HCT116 (cell line): ENCODE measurements at regions not wholly inside any gene's neighbourhood (a gene's known extent, or its start where the extent isn't known, plus 50 kb on each side); places are given as distances from the start of the nearest gene placed in this dataset.

Source experiments
- ATAC-seq: fragments of 200-7000 bp; cut with Tn5 transposase; 2 replicates; pipeline ENCODE4 v1.9.1; 2020; ENCODE audit warnings: mild to moderate bottlenecking, moderate library complexity
- BruUV-seq: library from RNA; stranded (reverse); fragments of 400-500 nt; replicated peaks from 2 replicates; lab custom pipeline; 2021; lab: Mats Ljungman, UMichigan
- CTCF ChIA-PET: fragments of 300-600 bp; sonication (Branson Sonifier 250); formaldehyde crosslinking; loops from one replicate; lab custom pipeline; 2021; ENCODE audit warnings: antibody characterized with exemption; lab: Charles Lee
- POLR2A ChIA-PET: fragments of 300-600, 350-600 bp; sonication (Branson Sonifier 250); formaldehyde crosslinking; loops from one replicate; lab custom pipeline; 2021; ENCODE audit warnings: antibody characterized with exemption; lab: Charles Lee
- RAD21 ChIA-PET, 2 experiments: fragments of 300-600 bp; sonication (Branson Sonifier 250); formaldehyde crosslinking; loops; one replicate each; lab custom pipeline; 2023; ENCODE audit warnings: low total read pairs in 2 of 2; ENCODE audit not compliant: uncharacterized antibody in 2 of 2, unreplicated experiment in 2 of 2, low non-redundant PET in 1 of 2; lab: Charles Lee
- DNase-seq: peaks from one replicate; pipeline ENCODE4 v3.0.0-alpha.2; 2010; ENCODE audit warnings: low read depth, low spot score
- H2AFZ ChIP-seq: fragments of 200-600 bp; shearing (Covaris generic), sonication (generic); 2 replicates; pipeline ENCODE4 v1.6.1; 2017; ENCODE audit warnings: low read depth, mixed run types, mixed read lengths, antibody characterized with exemption, low read length; ENCODE audit not compliant: poor library complexity, severe bottlenecking
- H3K27ac ChIP-seq: 2 replicates; pipeline ENCODE4 v1.5.1; 2012; ENCODE audit warnings: low read depth, low read length
- H3K27me3 ChIP-seq: fragments of 200-600 bp; sonication (generic); 2 replicates; pipeline ENCODE4 v1.6.1; 2016; ENCODE audit warnings: mixed run types, low read length, mixed read lengths; ENCODE audit not compliant: insufficient read depth
- H3K36me3 ChIP-seq, 2 experiments: fragments of 200-500 bp in 1 of 2; fragments of 200-600 bp in 1 of 2; sonication (Bioruptor generic) in 1 of 2; sonication (generic) in 1 of 2; 2 replicates each; pipeline versions ENCODE4 v1.5.1 to v1.6.1; 2014 to 2016; ENCODE audit warnings: low read length in 2 of 2, inconsistent platforms in 1 of 2, mixed read lengths in 1 of 2, mixed run types in 1 of 2; ENCODE audit not compliant: insufficient read depth in 2 of 2, control insufficient read depth in 1 of 2
- H3K4me1 ChIP-seq, 2 experiments: fragments of 200-600 bp in 1 of 2; sonication (generic) in 1 of 2; 2 replicates each; pipeline versions ENCODE4 v1.5.1 to v1.6.1; 2012 to 2017; ENCODE audit warnings: low read length in 2 of 2, inconsistent platforms in 1 of 2, mild to moderate bottlenecking in 1 of 2, mixed read lengths in 1 of 2, mixed run types in 1 of 2, moderate library complexity in 1 of 2; ENCODE audit not compliant: insufficient read depth in 2 of 2, control insufficient read depth in 1 of 2
- H3K4me2 ChIP-seq: fragments of 200-600 bp; sonication (generic); 2 replicates; pipeline ENCODE4 v1.6.1; 2017; ENCODE audit warnings: mixed run types, low read length, mixed read lengths
- H3K4me3 ChIP-seq, 2 experiments: fragments of 200-600 bp in 1 of 2; sonication (generic) in 1 of 2; replicated peaks in 1 of 2; 2 replicates each; pipeline ENCODE4 v1.5.1; 2011 to 2016; ENCODE audit warnings: low read length in 2 of 2, control low read depth in 1 of 2, low read depth in 1 of 2, mild to moderate bottlenecking in 1 of 2, mixed read lengths in 1 of 2, mixed run types in 1 of 2
- H3K79me2 ChIP-seq: fragments of 200-600 bp; sonication (generic); 2 replicates; pipeline ENCODE4 v1.6.1; 2017; ENCODE audit warnings: mild to moderate bottlenecking, mixed run types, low read length, moderate library complexity, mixed read lengths; ENCODE audit not compliant: insufficient read depth
- H3K9ac ChIP-seq: fragments of 200-600 bp; sonication (generic); 2 replicates; pipeline ENCODE4 v1.6.1; 2016; ENCODE audit warnings: low read length, mixed read lengths
- H3K9me2 ChIP-seq: fragments of 200-600 bp; sonication (generic), shearing (Covaris generic); 2 replicates; pipeline ENCODE4 v1.6.1; 2017; ENCODE audit warnings: mixed run types, mild to moderate bottlenecking, moderate library complexity; ENCODE audit not compliant: insufficient read depth
- H3K9me3 ChIP-seq, 2 experiments: fragments of 200-500 bp in 1 of 2; fragments of 200-600 bp in 1 of 2; sonication (Bioruptor generic) in 1 of 2; sonication (generic) in 1 of 2; 2 replicates each; pipeline ENCODE4 v1.6.1; 2014 to 2017; ENCODE audit warnings: low read length in 2 of 2, mixed read lengths in 2 of 2, inconsistent platforms in 1 of 2, low read depth in 1 of 2, mild to moderate bottlenecking in 1 of 2, mixed run types in 1 of 2, moderate library complexity in 1 of 2; ENCODE audit not compliant: control insufficient read depth in 1 of 2, insufficient read depth in 1 of 2
- H4K20me1 ChIP-seq: fragments of 200-600 bp; sonication (generic), shearing (Covaris generic); 2 replicates; pipeline ENCODE4 v1.6.1; 2017; ENCODE audit warnings: mixed run types, mild to moderate bottlenecking, moderate library complexity; ENCODE audit not compliant: insufficient read depth
- CBX3 ChIP-seq: IDR thresholded peaks from 2 replicates; pipeline ENCODE4 v1.6.1; 2012; ENCODE audit warnings: low read depth
- EGR1 ChIP-seq: IDR thresholded peaks from 2 replicates; pipeline ENCODE4 v1.6.1; 2012; ENCODE audit warnings: low read depth
- ELF1 ChIP-seq: IDR thresholded peaks from 2 replicates; pipeline ENCODE4 v1.6.1; 2012; ENCODE audit warnings: low read depth, borderline replicate concordance
- FOSL1 ChIP-seq: IDR thresholded peaks from 2 replicates; pipeline ENCODE4 v1.6.1; 2012; ENCODE audit warnings: low read depth
- JUND ChIP-seq: IDR thresholded peaks from 2 replicates; pipeline ENCODE4 v1.6.1; 2012
- POLR2A ChIP-seq: IDR thresholded peaks from 2 replicates; pipeline ENCODE4 v1.7.0; 2011; ENCODE audit warnings: borderline replicate concordance; ENCODE audit not compliant: insufficient read depth, insufficient read length; ENCODE audit errors: extremely low read depth
- SIN3A ChIP-seq: IDR thresholded peaks from 2 replicates; pipeline ENCODE4 v1.6.1; 2012; ENCODE audit warnings: low read depth
- SP1 ChIP-seq: IDR thresholded peaks from 2 replicates; pipeline ENCODE4 v1.6.1; 2012; ENCODE audit warnings: low read depth
- YY1 ChIP-seq: IDR thresholded peaks from 2 replicates; pipeline ENCODE4 v1.6.1; 2011; ENCODE audit warnings: low read length, low read depth, moderate library complexity, mild to moderate bottlenecking; ENCODE audit not compliant: insufficient replicate concordance; ENCODE audit errors: extremely low read depth
- ZFX ChIP-seq: fragments of 450-650 bp; IDR thresholded peaks from 2 replicates; pipeline ENCODE4 v1.6.1; 2017
- ZNF274 ChIP-seq: fragments of 200-500 bp; sonication (Bioruptor generic); IDR thresholded peaks from 2 replicates; pipeline ENCODE4 v1.6.1; 2014; ENCODE audit warnings: mild to moderate bottlenecking, low read depth, low read length, inconsistent platforms
- intact Hi-C: fragments of 100-400 bp; cut with micrococcal nuclease; formaldehyde crosslinking; loops from 2 replicates; pipeline ENCODE4 v1.10.0; 2022
- TF ChIP-seq, protein P1 (sequence below): IDR thresholded peaks from 2 replicates; pipeline ENCODE4 v1.6.1; 2012
- TF ChIP-seq, protein P2 (sequence below): IDR thresholded peaks from 2 replicates; pipeline ENCODE4 v1.6.1; 2012
- TF ChIP-seq, protein P3 (sequence below), 3 experiments: fragments of 200-600 bp in 1 of 3; sonication (generic) in 1 of 3; IDR thresholded peaks in 2 of 3; conservative IDR thresholded peaks in 1 of 3; 2 replicates each; pipeline ENCODE4 v1.5.1; 2012 to 2017; ENCODE audit warnings: low read depth in 2 of 3, low read length in 2 of 3, antibody characterized with exemption in 1 of 3, borderline replicate concordance in 1 of 3, control low read depth in 1 of 3, mild to moderate bottlenecking in 1 of 3, mixed read lengths in 1 of 3, mixed run types in 1 of 3, moderate library complexity in 1 of 3; ENCODE audit not compliant: insufficient read depth in 1 of 3
- TF ChIP-seq, protein P4 (sequence below): IDR thresholded peaks from 2 replicates; pipeline ENCODE4 v1.6.1; 2012; ENCODE audit warnings: low read depth

DNA sequence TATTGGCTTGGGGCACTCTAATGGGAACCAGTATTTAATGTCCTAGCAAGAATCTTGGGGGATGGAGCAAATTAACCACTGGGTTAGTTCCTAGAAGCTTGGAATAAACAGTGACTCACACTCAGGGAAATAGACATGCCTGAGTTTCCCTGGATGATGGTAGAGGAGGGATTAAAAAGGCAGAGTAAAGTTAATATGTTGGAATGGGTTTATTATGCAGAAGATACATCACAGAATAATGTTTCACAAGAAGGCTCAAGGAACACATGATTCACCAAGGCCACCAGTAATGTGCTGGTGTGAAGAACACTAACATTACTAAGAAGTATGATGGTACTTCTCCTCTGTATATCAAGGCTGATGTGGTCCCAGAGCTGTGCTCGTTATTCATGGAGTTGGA, 752.9 kb upstream of the SEMA6A start:
- ChIA-PET RAD21 (no interaction called here), POLR2A (no interaction called here), CTCF (no interaction called here)
- ATAC-seq = no peak
- no peaks in the 10 kb centered on the region for H3K79me2 ChIP-seq
- H3K27me3 ChIP-seq = no peaks in the 10 kb centered on the region
- BruUV-seq = no TSS peak
- intact Hi-C loops = no loop called here
- no peak overlapping the region for H3K9ac ChIP-seq
- no peak overlapping the region for H3K4me2 ChIP-seq
- no peak overlapping the region for H3K27ac ChIP-seq
- H3K4me1 ChIP-seq = no peaks in the 10 kb centered on the region
- H3K9me3 ChIP-seq = no peaks in the 10 kb centered on the region
- no peak overlapping the region for H3K4me3 ChIP-seq
- no peaks in the 10 kb centered on the region for H4K20me1 ChIP-seq
- TF ChIP-seq FOSL1 (no peak), POLR2A (no peak), ELF1 (no peak), EGR1 (no peak), CBX3 (no peak), ZNF274 (no peak), JUND (no peak)
- TF ChIP-seq, protein P1, sequence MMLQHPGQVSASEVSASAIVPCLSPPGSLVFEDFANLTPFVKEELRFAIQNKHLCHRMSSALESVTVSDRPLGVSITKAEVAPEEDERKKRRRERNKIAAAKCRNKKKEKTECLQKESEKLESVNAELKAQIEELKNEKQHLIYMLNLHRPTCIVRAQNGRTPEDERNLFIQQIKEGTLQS = no peak
- DNase-seq = no peak
- no peaks in the 10 kb centered on the region for H3K9me2 ChIP-seq
- H3K36me3 ChIP-seq = no peaks in the 10 kb centered on the region
- no peak overlapping the region for H2AFZ ChIP-seq

DNA sequence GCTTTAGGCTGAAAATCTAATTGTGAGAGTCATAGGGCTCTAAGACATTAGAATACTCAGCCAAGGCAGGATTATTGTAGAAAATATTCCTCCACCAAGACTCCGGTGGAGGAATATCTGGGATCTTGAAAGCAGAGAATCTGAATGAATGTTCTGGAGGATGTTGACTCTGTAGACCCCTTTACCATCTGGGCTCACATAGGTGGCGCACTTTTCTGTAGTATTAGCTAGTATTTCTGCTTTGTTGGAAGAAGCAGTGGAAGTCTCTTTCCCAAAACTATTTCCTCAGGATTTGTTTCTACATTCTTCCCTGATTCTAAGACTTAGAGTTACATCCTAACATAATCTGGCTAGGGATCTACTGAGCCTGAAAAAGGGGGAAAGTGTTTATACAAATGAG, 752.4 kb upstream of the SEMA6A start:
- no peak overlapping the region for H3K4me2 ChIP-seq
- no peaks in the 10 kb centered on the region for H3K27me3 ChIP-seq
- no peak overlapping the region for H3K27ac ChIP-seq
- H3K9me2 ChIP-seq = no peaks in the 10 kb centered on the region
- BruUV-seq = no TSS peak
- ChIA-PET CTCF (no interaction called here), RAD21 (no interaction called here), POLR2A (no interaction called here)
- H3K79me2 ChIP-seq = no peaks in the 10 kb centered on the region
- no peak overlapping the region for H3K4me3 ChIP-seq
- H3K9ac ChIP-seq = no peak overlapping the region
- DNase-seq (no peak), ATAC-seq (no peak)
- intact Hi-C loops = no loop called here
- H3K9me3 ChIP-seq = no peaks in the 10 kb centered on the region
- H4K20me1 ChIP-seq = no peaks in the 10 kb centered on the region
- H3K4me1 ChIP-seq = no peaks in the 10 kb centered on the region
- no peaks in the 10 kb centered on the region for H3K36me3 ChIP-seq
- H2AFZ ChIP-seq = no peak overlapping the region
- no peak for TF ChIP-seq SIN3A
- TF ChIP-seq ZFX = no peak
- TF ChIP-seq SP1 = no peak
- TF ChIP-seq EGR1 = no peak
- TF ChIP-seq, protein P2, sequence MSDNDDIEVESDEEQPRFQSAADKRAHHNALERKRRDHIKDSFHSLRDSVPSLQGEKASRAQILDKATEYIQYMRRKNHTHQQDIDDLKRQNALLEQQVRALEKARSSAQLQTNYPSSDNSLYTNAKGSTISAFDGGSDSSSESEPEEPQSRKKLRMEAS = no peak
- TF ChIP-seq, protein P3, sequence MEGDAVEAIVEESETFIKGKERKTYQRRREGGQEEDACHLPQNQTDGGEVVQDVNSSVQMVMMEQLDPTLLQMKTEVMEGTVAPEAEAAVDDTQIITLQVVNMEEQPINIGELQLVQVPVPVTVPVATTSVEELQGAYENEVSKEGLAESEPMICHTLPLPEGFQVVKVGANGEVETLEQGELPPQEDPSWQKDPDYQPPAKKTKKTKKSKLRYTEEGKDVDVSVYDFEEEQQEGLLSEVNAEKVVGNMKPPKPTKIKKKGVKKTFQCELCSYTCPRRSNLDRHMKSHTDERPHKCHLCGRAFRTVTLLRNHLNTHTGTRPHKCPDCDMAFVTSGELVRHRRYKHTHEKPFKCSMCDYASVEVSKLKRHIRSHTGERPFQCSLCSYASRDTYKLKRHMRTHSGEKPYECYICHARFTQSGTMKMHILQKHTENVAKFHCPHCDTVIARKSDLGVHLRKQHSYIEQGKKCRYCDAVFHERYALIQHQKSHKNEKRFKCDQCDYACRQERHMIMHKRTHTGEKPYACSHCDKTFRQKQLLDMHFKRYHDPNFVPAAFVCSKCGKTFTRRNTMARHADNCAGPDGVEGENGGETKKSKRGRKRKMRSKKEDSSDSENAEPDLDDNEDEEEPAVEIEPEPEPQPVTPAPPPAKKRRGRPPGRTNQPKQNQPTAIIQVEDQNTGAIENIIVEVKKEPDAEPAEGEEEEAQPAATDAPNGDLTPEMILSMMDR (IDR thresholded peaks at IDR 0.05 in 2 of 3, conservative IDR thresholded peaks at IDR 0.05 in 1 of 3; ENCODE audit: borderline replicate concordance in 1 of 3, insufficient read depth in 1 of 3, low read depth in 2 of 3, low read length in 2 of 3) = no peak; a peak in 1 of 6 replicates
- TF ChIP-seq, protein P4, sequence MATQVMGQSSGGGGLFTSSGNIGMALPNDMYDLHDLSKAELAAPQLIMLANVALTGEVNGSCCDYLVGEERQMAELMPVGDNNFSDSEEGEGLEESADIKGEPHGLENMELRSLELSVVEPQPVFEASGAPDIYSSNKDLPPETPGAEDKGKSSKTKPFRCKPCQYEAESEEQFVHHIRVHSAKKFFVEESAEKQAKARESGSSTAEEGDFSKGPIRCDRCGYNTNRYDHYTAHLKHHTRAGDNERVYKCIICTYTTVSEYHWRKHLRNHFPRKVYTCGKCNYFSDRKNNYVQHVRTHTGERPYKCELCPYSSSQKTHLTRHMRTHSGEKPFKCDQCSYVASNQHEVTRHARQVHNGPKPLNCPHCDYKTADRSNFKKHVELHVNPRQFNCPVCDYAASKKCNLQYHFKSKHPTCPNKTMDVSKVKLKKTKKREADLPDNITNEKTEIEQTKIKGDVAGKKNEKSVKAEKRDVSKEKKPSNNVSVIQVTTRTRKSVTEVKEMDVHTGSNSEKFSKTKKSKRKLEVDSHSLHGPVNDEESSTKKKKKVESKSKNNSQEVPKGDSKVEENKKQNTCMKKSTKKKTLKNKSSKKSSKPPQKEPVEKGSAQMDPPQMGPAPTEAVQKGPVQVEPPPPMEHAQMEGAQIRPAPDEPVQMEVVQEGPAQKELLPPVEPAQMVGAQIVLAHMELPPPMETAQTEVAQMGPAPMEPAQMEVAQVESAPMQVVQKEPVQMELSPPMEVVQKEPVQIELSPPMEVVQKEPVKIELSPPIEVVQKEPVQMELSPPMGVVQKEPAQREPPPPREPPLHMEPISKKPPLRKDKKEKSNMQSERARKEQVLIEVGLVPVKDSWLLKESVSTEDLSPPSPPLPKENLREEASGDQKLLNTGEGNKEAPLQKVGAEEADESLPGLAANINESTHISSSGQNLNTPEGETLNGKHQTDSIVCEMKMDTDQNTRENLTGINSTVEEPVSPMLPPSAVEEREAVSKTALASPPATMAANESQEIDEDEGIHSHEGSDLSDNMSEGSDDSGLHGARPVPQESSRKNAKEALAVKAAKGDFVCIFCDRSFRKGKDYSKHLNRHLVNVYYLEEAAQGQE = no peak
- no peak for TF ChIP-seq CBX3
- no peak for TF ChIP-seq YY1
- TF ChIP-seq ELF1 = no peak
